Ascending aorta (tissue), 2 donors: ENCODE measurements at regions not wholly inside any gene's neighbourhood (a gene's known extent, or its start where the extent isn't known, plus 50 kb on each side); places are given as distances from the start of the nearest gene placed in this dataset.

Experiments used
- DNase-seq, 2 donors: peaks; one replicate each; pipeline ENCODE4 v3.0.0-alpha.2; 2019; ENCODE audit warnings: low spot score in 2 of 2
- H3K27ac ChIP-seq, 2 donors: fragments of 200-600 bp; sonication (generic); one replicate each; pipeline ENCODE4 v1.5.1; 2016 to 2017; ENCODE audit warnings: mild to moderate bottlenecking in 1 of 2
- H3K27me3 ChIP-seq: fragments of 200-600 bp; sonication (generic); one replicate; pipeline ENCODE4 v1.5.1; 2017
- H3K36me3 ChIP-seq, 2 donors: fragments of 200-600 bp; sonication (generic); one replicate each; pipeline ENCODE4 v1.5.1; 2016
- H3K4me1 ChIP-seq, 2 donors: fragments of 200-600 bp; sonication (generic); one replicate each; pipeline ENCODE4 v1.5.1; 2016 to 2017; ENCODE audit warnings: mild to moderate bottlenecking in 1 of 2
- H3K4me3 ChIP-seq, 2 donors: fragments of 200-600 bp; sonication (generic); one replicate each; pipeline ENCODE4 v1.5.1; 2016 to 2017; ENCODE audit warnings: mild to moderate bottlenecking in 1 of 2
- H3K9me3 ChIP-seq, 2 donors: fragments of 200-600 bp; sonication (generic); one replicate each; pipeline ENCODE4 v1.5.1; 2016
- intact Hi-C: fragments of 100-400 bp; cut with DNase I; formaldehyde crosslinking; loops from one replicate; pipeline ENCODE4 v1.15.1; 2023
- TF ChIP-seq, protein P1 (sequence below), 3 experiments: fragments of 200-600 bp in 2 of 3; fragments of 450-650 bp in 1 of 3; sonication (generic) in 2 of 3; IDR thresholded peaks; one replicate each; pipeline ENCODE4 v1.5.1; 2016 to 2019; ENCODE audit warnings: antibody characterized with exemption in 3 of 3, mild to moderate bottlenecking in 1 of 3, moderate library complexity in 1 of 3

DNA sequence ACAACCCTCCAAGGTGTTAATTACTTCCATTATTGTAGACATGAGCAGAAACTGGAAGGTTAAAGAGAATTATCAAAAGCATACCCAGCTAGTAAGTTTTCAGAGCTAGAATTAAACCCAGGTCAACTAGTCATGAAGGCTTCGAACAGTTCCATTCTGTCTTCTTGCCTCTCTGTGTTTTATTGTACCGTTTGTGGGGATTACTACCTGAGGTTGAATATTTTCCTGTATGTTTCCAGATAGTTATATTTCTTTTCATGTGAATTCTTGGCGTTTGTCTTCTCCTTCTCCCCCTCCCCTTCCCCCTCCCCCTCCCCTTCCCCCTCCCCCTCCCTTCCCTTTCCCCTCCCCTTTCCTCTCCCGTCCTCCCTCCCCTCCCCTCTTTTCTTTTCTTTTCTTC is 218.0 kb upstream of the GALNT17 start:
- Histone ChIP-seq H3K4me3 (no peak overlapping the region), H3K27me3 (no peaks in the 10 kb centered on the region), H3K9me3 (no peaks in the 10 kb centered on the region), H3K36me3 (no peaks in the 10 kb centered on the region), H3K4me1 (no peaks in the 10 kb centered on the region), H3K27ac (no peak overlapping the region)
- intact Hi-C loops, result no loop called here
- TF ChIP-seq, protein P1, sequence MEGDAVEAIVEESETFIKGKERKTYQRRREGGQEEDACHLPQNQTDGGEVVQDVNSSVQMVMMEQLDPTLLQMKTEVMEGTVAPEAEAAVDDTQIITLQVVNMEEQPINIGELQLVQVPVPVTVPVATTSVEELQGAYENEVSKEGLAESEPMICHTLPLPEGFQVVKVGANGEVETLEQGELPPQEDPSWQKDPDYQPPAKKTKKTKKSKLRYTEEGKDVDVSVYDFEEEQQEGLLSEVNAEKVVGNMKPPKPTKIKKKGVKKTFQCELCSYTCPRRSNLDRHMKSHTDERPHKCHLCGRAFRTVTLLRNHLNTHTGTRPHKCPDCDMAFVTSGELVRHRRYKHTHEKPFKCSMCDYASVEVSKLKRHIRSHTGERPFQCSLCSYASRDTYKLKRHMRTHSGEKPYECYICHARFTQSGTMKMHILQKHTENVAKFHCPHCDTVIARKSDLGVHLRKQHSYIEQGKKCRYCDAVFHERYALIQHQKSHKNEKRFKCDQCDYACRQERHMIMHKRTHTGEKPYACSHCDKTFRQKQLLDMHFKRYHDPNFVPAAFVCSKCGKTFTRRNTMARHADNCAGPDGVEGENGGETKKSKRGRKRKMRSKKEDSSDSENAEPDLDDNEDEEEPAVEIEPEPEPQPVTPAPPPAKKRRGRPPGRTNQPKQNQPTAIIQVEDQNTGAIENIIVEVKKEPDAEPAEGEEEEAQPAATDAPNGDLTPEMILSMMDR (IDR thresholded peaks at IDR 0.05), result no peak
- DNase-seq, result no peak

DNA sequence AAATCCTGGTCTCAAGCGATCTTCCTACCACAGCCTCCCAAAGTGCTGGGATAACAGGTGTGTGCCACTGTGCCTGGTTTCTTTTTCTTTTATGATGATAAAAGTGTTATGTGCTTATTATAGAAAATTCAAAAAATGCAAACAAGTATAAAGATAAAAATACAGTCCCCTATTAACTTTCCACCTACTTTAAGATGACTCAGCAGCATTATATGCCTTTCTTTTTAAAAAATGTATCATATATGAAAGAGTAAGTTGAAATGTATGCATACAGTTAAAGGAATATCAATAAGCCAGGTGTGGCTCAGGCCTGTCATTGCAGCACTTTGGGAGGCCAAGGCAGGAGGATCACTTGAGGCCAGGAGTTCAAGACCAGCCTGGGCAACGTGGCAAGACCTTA is 216.9 kb upstream of the GALNT17 start:
- no peak overlapping the region for H3K4me3 ChIP-seq
- intact Hi-C loops, result no loop called here
- no peak for DNase-seq
- no peaks in the 10 kb centered on the region for H3K36me3 ChIP-seq
- H3K4me1 ChIP-seq, result no peaks in the 10 kb centered on the region
- no peaks in the 10 kb centered on the region for H3K9me3 ChIP-seq
- TF ChIP-seq, protein P1 (IDR thresholded peaks at IDR 0.05), result no peak
- no peaks in the 10 kb centered on the region for H3K27me3 ChIP-seq
- H3K27ac ChIP-seq, result no peak overlapping the region

DNA sequence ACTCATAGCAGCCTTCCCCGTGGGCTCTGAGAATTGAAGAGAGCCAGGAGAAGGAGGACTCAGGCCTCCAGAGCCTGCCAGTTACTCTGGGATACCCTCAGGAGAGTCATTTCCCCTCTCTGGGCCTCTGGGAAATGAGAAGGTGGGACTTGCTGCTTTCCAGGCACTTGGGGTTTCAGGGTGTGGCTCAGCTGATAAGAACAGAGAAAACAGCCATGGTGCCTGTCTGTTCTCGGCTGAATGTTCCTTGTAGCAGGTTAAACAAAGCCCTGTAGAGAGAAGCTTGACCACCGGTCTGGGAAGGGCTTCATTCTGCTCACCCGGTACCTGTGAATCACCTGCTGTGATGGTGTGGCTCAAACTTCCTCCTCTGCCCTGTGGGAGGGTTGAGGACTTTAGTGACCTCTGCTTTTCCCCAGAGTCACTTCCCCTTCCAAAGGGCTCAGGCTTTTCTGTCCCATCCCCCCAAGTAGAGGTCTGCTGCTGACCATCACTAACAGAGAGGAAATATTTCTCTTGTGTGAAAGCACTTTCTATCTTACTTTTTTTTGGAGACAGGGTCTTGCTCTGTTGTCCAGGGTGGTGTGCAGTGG is 212.4 kb upstream of the GALNT17 start:
- DNase-seq, result no peak
- TF ChIP-seq, protein P1 (IDR thresholded peaks at IDR 0.05), result no peak

DNA sequence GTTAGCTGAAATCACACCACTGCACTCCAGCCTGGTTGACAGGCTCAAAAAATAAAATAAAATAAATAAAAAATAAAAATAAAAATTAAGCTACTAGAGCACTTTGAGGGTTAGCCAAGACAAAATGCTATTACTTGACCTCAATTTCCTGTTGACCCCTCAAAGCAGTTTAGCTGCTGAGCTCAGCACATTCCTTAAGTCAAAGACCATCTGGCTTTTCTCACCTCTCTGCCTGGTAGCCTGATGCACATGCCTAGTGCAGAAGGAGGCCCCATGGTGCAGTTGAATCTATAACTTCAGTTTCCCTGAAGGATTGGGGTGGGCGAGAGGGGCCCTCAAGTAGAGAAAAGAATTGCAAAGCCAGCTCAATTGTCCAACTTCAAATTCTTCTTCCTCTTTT is 211.1 kb upstream of the GALNT17 start:
- no peak overlapping the region for H3K4me3 ChIP-seq
- TF ChIP-seq, protein P1 (IDR thresholded peaks at IDR 0.05), result no peak
- no peaks in the 10 kb centered on the region for H3K36me3 ChIP-seq
- no peak overlapping the region for H3K27ac ChIP-seq
- no peaks in the 10 kb centered on the region for H3K9me3 ChIP-seq
- intact Hi-C loops, result no loop called here
- no peaks in the 10 kb centered on the region for H3K27me3 ChIP-seq
- no peaks in the 10 kb centered on the region for H3K4me1 ChIP-seq
- DNase-seq, result no peak

More for the DNA sequence above, 212.4 kb upstream of the GALNT17 start:
- intact Hi-C loops, result no loop called here
- no peak overlapping the region for H3K4me3 ChIP-seq
- no peaks in the 10 kb centered on the region for H3K27me3 ChIP-seq
- no peak overlapping the region for H3K27ac ChIP-seq
- H3K9me3 ChIP-seq, result no peaks in the 10 kb centered on the region
- no peaks in the 10 kb centered on the region for H3K4me1 ChIP-seq
- H3K36me3 ChIP-seq, result no peaks in the 10 kb centered on the region

DNA sequence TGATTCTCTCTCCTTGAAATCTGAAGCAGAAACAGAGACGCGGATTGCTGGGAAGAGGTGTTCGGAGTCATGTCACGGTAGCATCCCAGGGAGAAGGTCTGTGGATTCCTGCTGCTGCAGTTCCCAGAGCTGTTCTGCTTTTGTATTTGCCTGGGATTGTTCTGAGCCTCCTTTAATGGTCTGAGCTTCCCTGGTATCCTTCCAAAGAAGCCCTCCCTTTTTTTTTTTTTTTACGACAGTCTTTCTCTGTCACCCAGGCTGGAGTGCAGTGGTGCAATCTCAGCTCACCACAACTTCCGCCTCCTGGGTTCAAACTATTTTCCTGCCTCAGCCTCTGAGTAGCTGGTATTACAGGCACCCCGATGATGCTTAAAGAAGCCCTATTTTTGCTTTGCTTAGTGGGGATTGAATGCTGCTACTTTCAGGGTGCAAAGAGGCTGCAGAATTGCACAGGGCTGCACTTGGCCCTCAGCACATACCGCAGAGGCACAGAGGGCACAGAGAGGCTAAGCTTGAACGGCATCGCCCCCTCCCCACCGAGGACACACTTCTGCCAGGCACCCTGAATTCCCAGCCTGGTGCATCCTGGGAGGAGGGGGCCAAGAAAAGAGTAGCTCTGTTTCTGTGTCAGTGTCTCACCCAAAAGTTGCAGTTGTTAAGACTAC is 208.6 kb upstream of the GALNT17 start:
- intact Hi-C loops, result no loop called here
- DNase-seq, result no peak
- Histone ChIP-seq H3K27ac (no peak overlapping the region), H3K36me3 (no peaks in the 10 kb centered on the region), H3K4me3 (no peak overlapping the region), H3K4me1 (no peaks in the 10 kb centered on the region), H3K9me3 (no peaks in the 10 kb centered on the region), H3K27me3 (no peaks in the 10 kb centered on the region)
- TF ChIP-seq, protein P1 (IDR thresholded peaks at IDR 0.05), result no peak
